Dendritic cell treated with granulocyte-macrophage colony-stimulating factor and Interleukin-4, amounts not matched to agents 40 ng/mL and 50 ng/mL, for 4 days (primary cell): ENCODE measurements at regions not wholly inside any gene's neighbourhood (a gene's known extent, or its start where the extent isn't known, plus 50 kb on each side); places are given as distances from the start of the nearest gene placed in this dataset.

Experiments used
- H3K27ac Mint-ChIP-seq: one replicate; pipeline ENCODE4 v1.8.0; 2022; ENCODE audit warnings: mild to moderate bottlenecking, mixed read lengths
- H3K27me3 Mint-ChIP-seq: one replicate; pipeline ENCODE4 v1.8.0; 2022; ENCODE audit warnings: mild to moderate bottlenecking, mixed read lengths
- H3K36me3 Mint-ChIP-seq: one replicate; pipeline ENCODE4 v1.8.0; 2022; ENCODE audit warnings: low read depth, mixed read lengths
- H3K4me1 Mint-ChIP-seq: one replicate; pipeline ENCODE4 v1.8.0; 2022; ENCODE audit warnings: low read depth, mixed read lengths
- H3K4me3 Mint-ChIP-seq: one replicate; pipeline ENCODE4 v1.8.0; 2022; ENCODE audit warnings: mild to moderate bottlenecking, moderate library complexity, mixed read lengths
- H3K9me3 Mint-ChIP-seq: one replicate; pipeline ENCODE4 v1.8.0; 2022; ENCODE audit warnings: mixed read lengths
- intact Hi-C: fragments of 100-400 bp; cut with micrococcal nuclease; formaldehyde crosslinking; loops from one replicate; pipeline ENCODE4 v1.15.0; 2022

DNA sequence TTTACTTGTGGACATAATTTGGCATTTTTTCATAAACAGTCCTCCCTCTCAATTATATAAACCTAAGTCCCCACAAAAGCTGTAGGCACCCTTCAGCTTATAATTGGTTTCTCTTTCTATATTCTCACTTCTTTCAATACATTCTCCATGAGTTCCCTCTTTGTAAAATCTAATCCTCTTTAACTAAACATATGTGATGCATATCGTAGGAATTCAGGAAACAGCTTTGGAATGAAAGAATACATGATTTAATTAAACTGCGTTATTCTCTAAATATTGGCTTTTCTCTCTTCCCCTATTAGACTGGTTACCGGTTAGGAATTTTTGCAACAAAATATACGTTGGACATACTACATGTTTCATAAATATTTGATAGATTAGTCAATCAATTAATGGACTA, 1122.6 kb downstream of the FLRT2 start:
- no peak overlapping the region for H3K27ac Mint-ChIP-seq
- intact Hi-C loops, result no loop called here
- H3K4me3 Mint-ChIP-seq, result no peak overlapping the region
- H3K4me1 Mint-ChIP-seq, result no peaks in the 10 kb centered on the region
- H3K9me3 Mint-ChIP-seq, result peaks cover 27% of the 10 kb centered on the region
- no peaks in the 10 kb centered on the region for H3K27me3 Mint-ChIP-seq
- H3K36me3 Mint-ChIP-seq, result no peaks in the 10 kb centered on the region

GRCh38 chr14:86646696-86647690, 1117.0 kb downstream of the FLRT2 start:
- Mint-ChIP-seq H3K4me1 (no peaks in the 10 kb centered on the region), H3K27ac (no peak overlapping the region), H3K27me3 (no peaks in the 10 kb centered on the region), H3K36me3 (no peaks in the 10 kb centered on the region), H3K4me3 (no peak overlapping the region), H3K9me3 (peaks cover 55% of the 10 kb centered on the region)
- intact Hi-C loops, result no loop called here

DNA sequence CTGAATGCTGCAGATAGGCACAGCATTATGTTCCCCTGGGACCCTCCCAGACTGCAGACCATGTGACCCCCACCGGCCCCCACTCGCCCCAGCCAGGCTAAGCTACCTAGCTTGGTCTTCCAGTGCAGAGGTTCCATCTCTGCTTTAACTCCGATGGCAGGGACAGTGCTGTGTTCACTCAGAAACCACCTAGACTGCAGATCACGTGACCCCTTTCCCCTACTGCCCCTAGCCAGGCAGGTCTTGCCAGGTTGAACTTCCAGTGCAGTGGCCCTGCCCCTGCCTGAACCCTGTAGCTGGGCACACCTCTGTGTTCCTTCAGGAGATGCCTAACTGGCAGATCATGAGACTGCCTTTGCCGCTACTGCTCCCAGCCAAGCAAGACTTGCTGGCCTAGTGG, 1116.2 kb downstream of the FLRT2 start:
- Mint-ChIP-seq H3K4me3 (no peak overlapping the region), H3K9me3 (peaks cover 55% of the 10 kb centered on the region), H3K36me3 (no peaks in the 10 kb centered on the region), H3K27ac (no peak overlapping the region), H3K4me1 (no peaks in the 10 kb centered on the region), H3K27me3 (no peaks in the 10 kb centered on the region)
- intact Hi-C loops, result no loop called here

DNA sequence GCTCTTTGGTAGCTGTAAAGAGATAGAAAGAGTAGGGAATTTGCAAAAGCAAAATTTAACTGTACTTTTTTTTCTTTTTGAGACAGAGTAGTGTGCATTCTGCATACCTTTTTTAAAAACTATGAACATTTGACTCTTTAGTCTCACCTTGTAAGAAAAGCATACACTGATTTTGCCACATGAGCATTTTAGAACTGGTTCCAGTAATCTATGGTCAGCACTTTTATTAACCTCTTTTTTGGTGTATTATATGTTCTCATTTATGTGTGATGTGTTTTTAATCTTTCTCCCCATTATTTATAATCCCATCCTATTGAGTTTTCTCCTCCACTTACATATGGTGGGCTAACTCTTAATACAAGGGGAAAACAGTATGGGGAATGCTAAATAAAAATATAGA, 1111.4 kb downstream of the FLRT2 start:
- no peaks in the 10 kb centered on the region for H3K36me3 Mint-ChIP-seq
- no peak overlapping the region for H3K27ac Mint-ChIP-seq

DNA sequence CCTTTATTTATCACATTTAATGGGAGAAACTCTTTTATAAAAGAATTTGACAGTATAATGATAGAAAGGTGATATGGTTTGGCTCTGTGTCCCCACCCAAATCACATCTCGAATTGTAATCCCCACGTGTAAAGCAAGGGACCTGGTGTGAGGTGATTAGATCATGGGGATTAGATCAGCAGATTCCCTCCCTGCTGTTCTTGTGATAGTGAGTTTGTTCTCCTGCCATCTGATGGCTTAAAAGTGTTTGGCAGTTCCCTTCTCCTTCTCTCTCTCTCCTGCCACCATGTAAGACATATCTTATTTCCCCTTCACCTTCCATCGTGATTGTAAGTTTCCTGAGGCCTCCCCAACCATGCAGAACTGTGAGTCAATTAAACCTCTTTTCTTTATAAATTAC, 1110.3 kb downstream of the FLRT2 start:
- H3K36me3 Mint-ChIP-seq, result no peaks in the 10 kb centered on the region
- no peaks in the 10 kb centered on the region for H3K4me1 Mint-ChIP-seq
- H3K27me3 Mint-ChIP-seq, result no peaks in the 10 kb centered on the region
- intact Hi-C loops, result no loop called here
- no peak overlapping the region for H3K27ac Mint-ChIP-seq
- H3K4me3 Mint-ChIP-seq, result no peak overlapping the region
- peaks cover 25% of the 10 kb centered on the region for H3K9me3 Mint-ChIP-seq

More for the DNA sequence above, 1111.4 kb downstream of the FLRT2 start:
- no peaks in the 10 kb centered on the region for H3K27me3 Mint-ChIP-seq
- no peaks in the 10 kb centered on the region for H3K4me1 Mint-ChIP-seq
- intact Hi-C loops, result no loop called here
- peaks cover 28% of the 10 kb centered on the region for H3K9me3 Mint-ChIP-seq
- H3K4me3 Mint-ChIP-seq, result no peak overlapping the region

GRCh38 chr14:86639666-86640065, 1109.7 kb downstream of the FLRT2 start:
- no peaks in the 10 kb centered on the region for H3K4me1 Mint-ChIP-seq
- intact Hi-C loops, result no loop called here
- H3K9me3 Mint-ChIP-seq, result peaks cover 19% of the 10 kb centered on the region
- H3K4me3 Mint-ChIP-seq, result no peak overlapping the region
- no peaks in the 10 kb centered on the region for H3K27me3 Mint-ChIP-seq
- H3K27ac Mint-ChIP-seq, result no peak overlapping the region
- H3K36me3 Mint-ChIP-seq, result no peaks in the 10 kb centered on the region

DNA sequence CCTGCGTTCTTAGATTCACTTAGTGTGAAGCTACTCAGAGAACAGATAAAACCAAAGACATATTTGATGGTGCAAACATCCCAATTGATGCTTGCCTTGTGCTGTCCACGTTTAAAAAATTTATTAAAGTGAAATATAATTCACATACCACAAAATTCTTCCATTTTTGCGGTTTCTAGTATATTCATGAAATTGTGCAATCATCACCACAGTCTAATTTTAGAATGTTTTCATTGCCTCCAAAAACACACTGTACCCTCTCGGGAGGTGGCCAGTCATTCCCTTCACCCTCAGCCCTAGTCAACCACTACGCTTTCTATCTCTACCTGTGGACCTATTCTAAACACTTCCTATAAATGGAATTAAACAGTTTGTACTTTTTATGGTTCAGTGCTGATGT, 1109.2 kb downstream of the FLRT2 start:
- intact Hi-C loops, result no loop called here
- Mint-ChIP-seq H3K27me3 (no peaks in the 10 kb centered on the region), H3K4me1 (no peaks in the 10 kb centered on the region), H3K27ac (no peak overlapping the region), H3K36me3 (no peaks in the 10 kb centered on the region), H3K4me3 (no peak overlapping the region), H3K9me3 (peaks cover 20% of the 10 kb centered on the region)

GRCh38 chr14:86627080-86627479, 1097.1 kb downstream of the FLRT2 start:
- H3K9me3 Mint-ChIP-seq, result peaks cover 13% of the 10 kb centered on the region
- no peaks in the 10 kb centered on the region for H3K4me1 Mint-ChIP-seq
- no peaks in the 10 kb centered on the region for H3K36me3 Mint-ChIP-seq
- intact Hi-C loops, result no loop called here
- H3K27me3 Mint-ChIP-seq, result no peaks in the 10 kb centered on the region
- no peak overlapping the region for H3K4me3 Mint-ChIP-seq
- no peak overlapping the region for H3K27ac Mint-ChIP-seq

DNA sequence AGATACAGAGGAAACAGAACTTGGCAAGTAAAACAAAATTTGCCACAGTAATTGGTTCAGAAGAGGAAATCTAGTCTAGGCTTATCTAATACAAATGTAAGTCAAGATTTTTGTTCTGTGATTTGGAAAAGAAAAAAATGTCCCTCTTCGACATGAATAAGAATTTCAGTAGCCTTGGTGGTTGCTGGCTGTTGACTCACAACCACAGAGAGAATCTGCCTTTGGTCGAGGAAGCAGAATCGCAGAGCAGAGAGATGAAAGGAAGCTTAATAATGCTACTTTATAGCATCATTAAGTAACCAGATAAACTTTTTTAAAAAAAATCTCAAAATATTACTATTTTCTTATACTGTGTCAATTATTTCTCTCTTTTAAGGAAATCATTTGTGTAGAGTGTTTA, 1096.6 kb downstream of the FLRT2 start:
- no peaks in the 10 kb centered on the region for H3K36me3 Mint-ChIP-seq
- H3K9me3 Mint-ChIP-seq, result peaks cover 13% of the 10 kb centered on the region
- intact Hi-C loops, result no loop called here
- no peak overlapping the region for H3K4me3 Mint-ChIP-seq
- no peaks in the 10 kb centered on the region for H3K27me3 Mint-ChIP-seq
- no peaks in the 10 kb centered on the region for H3K4me1 Mint-ChIP-seq
- H3K27ac Mint-ChIP-seq, result no peak overlapping the region

GRCh38 chr14:86625637-86626036, 1095.7 kb downstream of the FLRT2 start:
- intact Hi-C loops, result no loop called here
- H3K4me1 Mint-ChIP-seq, result no peaks in the 10 kb centered on the region
- no peak overlapping the region for H3K4me3 Mint-ChIP-seq
- peaks cover 13% of the 10 kb centered on the region for H3K9me3 Mint-ChIP-seq
- H3K27me3 Mint-ChIP-seq, result no peaks in the 10 kb centered on the region
- H3K27ac Mint-ChIP-seq, result no peak overlapping the region
- H3K36me3 Mint-ChIP-seq, result no peaks in the 10 kb centered on the region

GRCh38 chr14:86619726-86620125, 1089.8 kb downstream of the FLRT2 start:
- H3K4me3 Mint-ChIP-seq, result no peak overlapping the region
- H3K4me1 Mint-ChIP-seq, result no peaks in the 10 kb centered on the region
- no peaks in the 10 kb centered on the region for H3K36me3 Mint-ChIP-seq

GRCh38 chr14:86613786-86614185, 1083.8 kb downstream of the FLRT2 start:
- peaks cover 9% of the 10 kb centered on the region for H3K9me3 Mint-ChIP-seq
- H3K4me1 Mint-ChIP-seq, result no peaks in the 10 kb centered on the region
- no peak overlapping the region for H3K27ac Mint-ChIP-seq
- H3K27me3 Mint-ChIP-seq, result no peaks in the 10 kb centered on the region
- intact Hi-C loops, result no loop called here
- H3K4me3 Mint-ChIP-seq, result no peak overlapping the region
- H3K36me3 Mint-ChIP-seq, result no peaks in the 10 kb centered on the region

More at GRCh38 chr14:86619726-86620125, 1089.8 kb downstream of the FLRT2 start:
- Mint-ChIP-seq H3K27ac (no peak overlapping the region), H3K27me3 (no peaks in the 10 kb centered on the region), H3K9me3 (peaks cover 5% of the 10 kb centered on the region)
- intact Hi-C loops, result no loop called here

DNA sequence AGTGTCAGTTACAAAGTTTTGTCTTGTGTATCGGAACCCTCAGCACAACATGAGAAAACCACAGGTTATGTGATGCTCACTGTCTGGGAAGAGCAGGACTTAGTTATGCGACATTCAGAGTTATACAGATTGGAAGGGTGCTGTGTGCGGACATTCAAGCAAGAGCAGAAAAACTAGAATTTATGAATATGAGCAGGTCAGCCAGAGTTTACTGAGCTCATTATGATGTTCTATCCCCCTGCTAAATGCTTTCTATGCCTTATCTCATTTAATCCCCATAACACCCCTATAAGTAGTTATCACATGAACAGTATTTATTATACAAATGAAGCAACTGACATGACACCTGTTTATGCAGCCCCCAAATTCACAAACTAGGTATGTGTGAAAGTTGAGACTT, 1083.2 kb downstream of the FLRT2 start:
- no peaks in the 10 kb centered on the region for H3K27me3 Mint-ChIP-seq
- no peaks in the 10 kb centered on the region for H3K36me3 Mint-ChIP-seq
- H3K4me3 Mint-ChIP-seq, result no peak overlapping the region
- no peaks in the 10 kb centered on the region for H3K4me1 Mint-ChIP-seq
- no peak overlapping the region for H3K27ac Mint-ChIP-seq
- H3K9me3 Mint-ChIP-seq, result peaks cover 9% of the 10 kb centered on the region
- intact Hi-C loops, result no loop called here

DNA sequence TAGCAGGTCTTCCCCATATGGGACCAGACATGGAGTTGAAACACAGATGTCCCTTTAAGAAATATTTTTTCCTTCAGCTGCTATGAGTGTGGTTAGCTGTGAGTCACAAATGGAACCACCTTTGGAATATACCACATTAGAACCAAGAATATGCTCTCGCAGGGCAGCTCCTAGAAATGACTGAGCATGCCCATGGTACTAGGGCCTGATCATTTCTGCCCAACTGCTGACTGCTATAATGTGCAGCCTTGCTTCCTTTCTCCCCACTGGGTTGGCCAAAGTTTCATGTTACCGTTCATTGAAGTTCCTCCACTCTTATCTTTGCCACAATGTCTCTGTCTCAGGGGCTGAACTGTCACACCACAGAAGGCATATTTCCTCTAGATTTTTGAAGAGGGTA, 1074.6 kb downstream of the FLRT2 start:
- Mint-ChIP-seq H3K27me3 (no peaks in the 10 kb centered on the region), H3K27ac (no peak overlapping the region), H3K4me3 (no peak overlapping the region), H3K4me1 (no peaks in the 10 kb centered on the region), H3K9me3 (peaks cover 13% of the 10 kb centered on the region), H3K36me3 (no peaks in the 10 kb centered on the region)
- intact Hi-C loops, result no loop called here

DNA sequence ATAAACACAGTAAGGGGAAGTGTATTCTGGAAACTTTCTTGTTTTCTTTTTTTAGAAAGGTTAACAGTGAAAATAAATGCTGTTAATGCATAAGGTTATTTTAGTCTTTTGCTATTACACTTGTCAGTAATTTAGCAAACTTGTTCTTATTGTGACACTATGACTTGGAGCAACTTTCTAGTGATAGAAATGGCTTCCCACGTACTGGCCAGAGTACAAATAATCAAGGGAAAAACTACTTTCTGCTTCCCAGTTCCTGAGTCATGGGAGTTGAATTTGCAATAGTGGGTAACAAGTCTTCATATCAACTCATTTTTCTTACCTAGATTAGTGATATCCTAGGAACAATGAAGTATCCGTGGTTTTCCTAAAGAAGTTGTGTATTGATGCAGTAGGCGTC, 1072.3 kb downstream of the FLRT2 start:
- Mint-ChIP-seq H3K4me1 (no peaks in the 10 kb centered on the region), H3K36me3 (no peaks in the 10 kb centered on the region), H3K27me3 (no peaks in the 10 kb centered on the region), H3K4me3 (no peak overlapping the region), H3K9me3 (peaks cover 13% of the 10 kb centered on the region), H3K27ac (no peak overlapping the region)
- intact Hi-C loops, result no loop called here
